ENCODE measurements at regions not wholly inside any gene's neighbourhood (a gene's known extent, or its start where the extent isn't known, plus 50 kb on each side); places are given as distances from the start of the nearest gene placed in this dataset.

DNA sequence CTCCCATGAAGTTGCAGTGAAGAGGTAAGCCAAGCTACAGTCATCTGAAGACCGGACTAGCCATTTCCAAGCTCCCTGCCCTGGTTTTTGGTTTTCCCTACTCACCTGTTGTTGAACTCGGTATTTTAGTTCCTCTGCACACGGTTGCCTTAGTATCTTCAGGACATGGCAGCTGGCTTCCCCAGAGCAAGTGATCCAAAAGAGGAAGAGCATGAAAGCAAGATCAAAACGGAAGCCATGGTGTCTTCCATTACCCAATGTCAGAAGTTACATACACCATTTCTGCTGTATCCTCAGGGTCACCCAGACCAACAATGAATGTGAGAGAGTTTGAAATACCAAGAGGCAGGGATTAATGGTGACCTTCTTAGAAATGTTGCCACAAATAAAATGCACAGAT lies 276.6 kb upstream of the CNR1 start:
- TF ChIP-seq, protein P1, sequence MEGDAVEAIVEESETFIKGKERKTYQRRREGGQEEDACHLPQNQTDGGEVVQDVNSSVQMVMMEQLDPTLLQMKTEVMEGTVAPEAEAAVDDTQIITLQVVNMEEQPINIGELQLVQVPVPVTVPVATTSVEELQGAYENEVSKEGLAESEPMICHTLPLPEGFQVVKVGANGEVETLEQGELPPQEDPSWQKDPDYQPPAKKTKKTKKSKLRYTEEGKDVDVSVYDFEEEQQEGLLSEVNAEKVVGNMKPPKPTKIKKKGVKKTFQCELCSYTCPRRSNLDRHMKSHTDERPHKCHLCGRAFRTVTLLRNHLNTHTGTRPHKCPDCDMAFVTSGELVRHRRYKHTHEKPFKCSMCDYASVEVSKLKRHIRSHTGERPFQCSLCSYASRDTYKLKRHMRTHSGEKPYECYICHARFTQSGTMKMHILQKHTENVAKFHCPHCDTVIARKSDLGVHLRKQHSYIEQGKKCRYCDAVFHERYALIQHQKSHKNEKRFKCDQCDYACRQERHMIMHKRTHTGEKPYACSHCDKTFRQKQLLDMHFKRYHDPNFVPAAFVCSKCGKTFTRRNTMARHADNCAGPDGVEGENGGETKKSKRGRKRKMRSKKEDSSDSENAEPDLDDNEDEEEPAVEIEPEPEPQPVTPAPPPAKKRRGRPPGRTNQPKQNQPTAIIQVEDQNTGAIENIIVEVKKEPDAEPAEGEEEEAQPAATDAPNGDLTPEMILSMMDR (IDR thresholded peaks at IDR 0.05; ENCODE audit: insufficient read depth, low read length): no peak
- TF ChIP-seq POLR2AphosphoS5 (IDR thresholded peaks at IDR 0.05; ENCODE audit: low read depth) (peak; percentile 41; the same call in 1 of the 2 replicates), GABPA (IDR thresholded peaks at IDR 0.05; ENCODE audit: low read depth) (no peak), SPI1 (IDR thresholded peaks at IDR 0.05; ENCODE audit: borderline replicate concordance, low read depth) (peak; percentile 97)
- TF ChIP-seq, protein P2, sequence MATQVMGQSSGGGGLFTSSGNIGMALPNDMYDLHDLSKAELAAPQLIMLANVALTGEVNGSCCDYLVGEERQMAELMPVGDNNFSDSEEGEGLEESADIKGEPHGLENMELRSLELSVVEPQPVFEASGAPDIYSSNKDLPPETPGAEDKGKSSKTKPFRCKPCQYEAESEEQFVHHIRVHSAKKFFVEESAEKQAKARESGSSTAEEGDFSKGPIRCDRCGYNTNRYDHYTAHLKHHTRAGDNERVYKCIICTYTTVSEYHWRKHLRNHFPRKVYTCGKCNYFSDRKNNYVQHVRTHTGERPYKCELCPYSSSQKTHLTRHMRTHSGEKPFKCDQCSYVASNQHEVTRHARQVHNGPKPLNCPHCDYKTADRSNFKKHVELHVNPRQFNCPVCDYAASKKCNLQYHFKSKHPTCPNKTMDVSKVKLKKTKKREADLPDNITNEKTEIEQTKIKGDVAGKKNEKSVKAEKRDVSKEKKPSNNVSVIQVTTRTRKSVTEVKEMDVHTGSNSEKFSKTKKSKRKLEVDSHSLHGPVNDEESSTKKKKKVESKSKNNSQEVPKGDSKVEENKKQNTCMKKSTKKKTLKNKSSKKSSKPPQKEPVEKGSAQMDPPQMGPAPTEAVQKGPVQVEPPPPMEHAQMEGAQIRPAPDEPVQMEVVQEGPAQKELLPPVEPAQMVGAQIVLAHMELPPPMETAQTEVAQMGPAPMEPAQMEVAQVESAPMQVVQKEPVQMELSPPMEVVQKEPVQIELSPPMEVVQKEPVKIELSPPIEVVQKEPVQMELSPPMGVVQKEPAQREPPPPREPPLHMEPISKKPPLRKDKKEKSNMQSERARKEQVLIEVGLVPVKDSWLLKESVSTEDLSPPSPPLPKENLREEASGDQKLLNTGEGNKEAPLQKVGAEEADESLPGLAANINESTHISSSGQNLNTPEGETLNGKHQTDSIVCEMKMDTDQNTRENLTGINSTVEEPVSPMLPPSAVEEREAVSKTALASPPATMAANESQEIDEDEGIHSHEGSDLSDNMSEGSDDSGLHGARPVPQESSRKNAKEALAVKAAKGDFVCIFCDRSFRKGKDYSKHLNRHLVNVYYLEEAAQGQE (IDR thresholded peaks at IDR 0.05; ENCODE audit: insufficient replicate concordance, low read depth): no peak
- no peak overlapping the region for H3K4me3 ChIP-seq (replicated peaks; ENCODE audit: insufficient read depth, low read length)
- H3K27me3 ChIP-seq (ENCODE audit: insufficient read depth, poor library complexity, severe bottlenecking): no peaks in the 10 kb centered on the region
- peak; percentile 54 to 79 for DNase-seq (ENCODE audit: low read depth in 1 of 2, low spot score in 1 of 2)
- H3K27ac ChIP-seq (replicated peaks): peak overlapping the region; percentile 73

- no peak for DNase-seq (ENCODE audit: low read depth in 1 of 2, low spot score in 1 of 2)
- no peak overlapping the region for H3K27ac ChIP-seq (replicated peaks)
- H3K27me3 ChIP-seq (ENCODE audit: insufficient read depth, poor library complexity, severe bottlenecking): no peaks in the 10 kb centered on the region
- no peak overlapping the region for H3K4me3 ChIP-seq (replicated peaks; ENCODE audit: insufficient read depth, low read length)
- TF ChIP-seq SPI1 (IDR thresholded peaks at IDR 0.05; ENCODE audit: borderline replicate concordance, low read depth): no peak
- TF ChIP-seq POLR2AphosphoS5 (IDR thresholded peaks at IDR 0.05; ENCODE audit: low read depth): no peak
- TF ChIP-seq, protein P1 (IDR thresholded peaks at IDR 0.05; ENCODE audit: insufficient read depth, low read length): no peak
- no peak for TF ChIP-seq GABPA (IDR thresholded peaks at IDR 0.05; ENCODE audit: low read depth)
- TF ChIP-seq, protein P2 (IDR thresholded peaks at IDR 0.05; ENCODE audit: insufficient replicate concordance, low read depth): no peak
Observed at GRCh38 chr6:88441346-88441745, 275.2 kb upstream of the CNR1 start.

- Histone ChIP-seq H3K4me3 (replicated peaks; ENCODE audit: insufficient read depth, low read length) (no peak overlapping the region), H3K27me3 (ENCODE audit: insufficient read depth, poor library complexity, severe bottlenecking) (peaks cover 2% of the 10 kb centered on the region), H3K27ac (replicated peaks) (no peak overlapping the region)
- no peak for DNase-seq (ENCODE audit: low read depth in 1 of 2, low spot score in 1 of 2)
- TF ChIP-seq, protein P1 (IDR thresholded peaks at IDR 0.05; ENCODE audit: insufficient read depth, low read length): no peak
- TF ChIP-seq POLR2AphosphoS5 (IDR thresholded peaks at IDR 0.05; ENCODE audit: low read depth) (no peak), SPI1 (IDR thresholded peaks at IDR 0.05; ENCODE audit: borderline replicate concordance, low read depth) (no peak), GABPA (IDR thresholded peaks at IDR 0.05; ENCODE audit: low read depth) (no peak)
Observed at GRCh38 chr6:88428068-88428467, 261.9 kb upstream of the CNR1 start.

DNA sequence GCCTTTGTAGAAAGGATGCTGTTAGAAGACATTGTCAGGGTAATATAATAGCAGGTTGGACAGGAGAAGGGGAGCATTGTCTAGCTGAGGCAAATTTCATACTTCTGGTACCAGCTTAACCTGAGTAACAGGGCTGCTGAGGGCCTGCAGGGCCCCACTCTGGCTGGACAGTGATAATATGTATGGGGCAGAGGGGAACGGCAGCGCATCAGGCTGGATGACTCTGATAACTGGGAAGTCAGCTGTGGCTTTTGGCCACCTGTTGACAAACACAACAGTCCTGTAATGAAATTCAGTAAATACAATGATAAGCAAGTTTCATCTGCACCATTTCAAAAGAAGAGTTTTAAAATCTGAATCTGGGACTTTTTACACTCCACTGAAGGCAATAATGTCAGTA lies 259.9 kb upstream of the CNR1 start:
- no peak for DNase-seq (ENCODE audit: low read depth in 1 of 2, low spot score in 1 of 2)
- TF ChIP-seq, protein P1 (IDR thresholded peaks at IDR 0.05; ENCODE audit: insufficient read depth, low read length): no peak
- no peak for TF ChIP-seq POLR2AphosphoS5 (IDR thresholded peaks at IDR 0.05; ENCODE audit: low read depth)
- TF ChIP-seq SPI1 (IDR thresholded peaks at IDR 0.05; ENCODE audit: borderline replicate concordance, low read depth): no peak
- TF ChIP-seq, protein P2 (IDR thresholded peaks at IDR 0.05; ENCODE audit: insufficient replicate concordance, low read depth): no peak
- no peak for TF ChIP-seq GABPA (IDR thresholded peaks at IDR 0.05; ENCODE audit: low read depth)
- no peak overlapping the region for H3K27ac ChIP-seq (replicated peaks)
- peaks cover 2% of the 10 kb centered on the region for H3K27me3 ChIP-seq (ENCODE audit: insufficient read depth, poor library complexity, severe bottlenecking)
- no peak overlapping the region for H3K4me3 ChIP-seq (replicated peaks; ENCODE audit: insufficient read depth, low read length)
